ENCODE measurements at regions not wholly inside any gene's neighbourhood (a gene's known extent, or its start where the extent isn't known, plus 50 kb on each side); places are given as distances from the start of the nearest gene placed in this dataset.

DNA sequence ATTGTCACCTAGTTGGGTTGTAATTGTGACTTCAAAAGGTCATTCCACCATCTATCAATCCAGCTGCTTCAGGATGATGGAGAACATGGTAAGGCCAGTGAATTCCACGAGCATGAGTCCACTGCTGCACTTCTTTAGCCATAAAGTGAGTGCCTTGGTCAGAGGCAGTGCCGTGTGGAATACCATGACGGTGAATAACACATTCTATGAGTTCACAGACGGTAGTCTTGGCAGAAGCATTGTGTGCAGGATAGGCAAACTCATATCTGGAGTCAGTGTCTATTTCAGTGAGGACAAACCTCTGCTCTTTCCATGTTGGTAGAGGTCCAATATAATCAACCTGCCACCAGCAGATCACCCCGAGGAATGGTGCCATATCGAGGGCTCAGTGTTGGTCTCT is 650.9 kb downstream of the KCNJ2 start:
- TF ChIP-seq POLR2A (IDR thresholded peaks at IDR 0.05; ENCODE audit: low read depth, low read length) (no peak), TAF1 (IDR thresholded peaks at IDR 0.05; ENCODE audit: low read depth, low read length) (no peak), SPI1 (IDR thresholded peaks at IDR 0.05; ENCODE audit: low read depth, low read length) (no peak), POLR2AphosphoS5 (IDR thresholded peaks at IDR 0.05; ENCODE audit: low read depth, low read length) (no peak), POU2F2 (IDR thresholded peaks at IDR 0.05; ENCODE audit: low read depth, low read length) (no peak)
